ENCODE measurements at regions not wholly inside any gene's neighbourhood (a gene's known extent, or its start where the extent isn't known, plus 50 kb on each side); places are given as distances from the start of the nearest gene placed in this dataset.
A peak's percentile ranks its signal among the peaks of the same experiment; 100 is the strongest.
"Not testable (repeated sequence)": the region's sequence is repeated elsewhere in the genome, so short reads cannot be mapped to it uniquely, and the experiment has no call there.

DNA sequence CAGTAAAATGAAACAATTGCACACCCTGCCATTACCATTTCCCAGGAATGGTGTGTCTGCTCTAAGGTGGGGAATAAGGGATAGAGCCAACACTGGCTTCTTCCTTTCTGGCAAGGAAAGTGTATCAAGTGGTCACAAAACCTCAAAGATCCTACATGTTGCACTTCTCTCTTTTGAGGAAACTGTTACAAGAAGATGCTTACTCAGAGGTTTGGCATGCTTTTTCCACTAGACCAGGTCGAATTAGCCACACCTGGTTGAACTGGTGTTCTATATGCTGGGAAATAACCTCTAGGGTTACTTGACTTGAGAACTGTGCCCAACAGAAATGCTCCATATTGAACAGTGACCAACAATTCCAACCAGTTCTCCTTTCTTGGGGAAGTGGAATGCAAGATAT, 102.9 kb downstream of the LRRN1 start:
- DNase-seq (ENCODE audit: low read depth in 4 of 4, low spot score in 2 of 4): no peak

DNA sequence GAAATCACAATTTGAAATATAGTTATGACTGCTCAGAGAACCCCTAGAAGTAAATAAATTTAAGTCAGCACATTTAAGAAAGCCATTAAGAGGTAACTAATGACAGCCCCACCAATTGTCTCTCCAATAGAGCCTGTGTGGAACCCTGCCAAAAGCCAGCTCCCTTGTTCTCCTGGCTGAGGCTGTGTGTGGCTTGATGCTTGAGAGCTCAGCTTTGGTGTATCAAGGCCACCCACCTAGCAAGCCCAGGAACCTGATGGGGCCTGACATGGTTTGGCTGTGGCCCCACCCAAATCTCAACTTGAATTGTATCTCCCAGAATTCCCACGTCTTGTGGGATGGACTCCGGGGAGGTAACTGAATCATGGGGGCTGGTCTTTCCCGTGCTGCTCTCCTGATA, 106.9 kb downstream of the LRRN1 start:
- DNase-seq (ENCODE audit: low read depth in 4 of 4, low spot score in 2 of 4): no peak

DNA sequence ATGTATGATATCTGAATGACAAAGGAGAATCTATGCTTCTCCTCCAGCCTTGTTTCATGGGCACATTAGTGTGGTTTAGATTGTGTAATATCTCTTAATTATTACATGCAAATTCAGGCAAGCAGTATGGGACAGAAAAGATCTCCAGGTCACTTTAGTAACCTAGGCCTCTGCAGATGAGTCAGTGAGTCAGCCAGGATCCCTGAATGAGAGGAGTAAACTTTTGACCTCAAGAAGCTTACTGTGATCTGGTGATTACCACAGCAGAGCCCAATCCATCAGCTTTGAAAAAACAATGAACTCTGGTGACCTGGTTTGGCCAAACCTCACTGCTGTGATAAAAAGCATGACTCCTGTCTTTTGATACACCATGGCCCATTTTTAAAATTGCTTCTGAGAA, 107.8 kb downstream of the LRRN1 start:
- DNase-seq (ENCODE audit: low read depth in 4 of 4, low spot score in 2 of 4): no peak

DNA sequence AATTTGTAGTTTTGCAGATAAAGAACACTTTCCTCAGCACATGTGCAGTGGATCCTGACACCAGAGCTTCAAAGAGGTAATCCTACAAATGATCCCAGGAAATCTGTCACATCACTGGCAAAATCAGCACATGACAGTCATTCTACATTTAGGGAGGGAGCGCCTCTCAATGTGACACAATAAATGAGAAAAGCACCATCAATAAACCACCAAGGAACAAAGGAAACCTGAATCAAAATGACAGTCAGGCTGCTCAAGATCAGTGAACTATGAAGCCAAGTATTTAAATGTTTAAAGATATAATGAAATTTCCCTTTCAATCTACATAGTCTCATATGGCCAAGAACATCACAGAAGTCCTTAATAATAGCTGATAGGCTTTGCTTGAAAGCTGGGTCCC, 119.5 kb downstream of the LRRN1 start:
- DNase-seq (ENCODE audit: low read depth in 4 of 4, low spot score in 2 of 4): no peak

DNA sequence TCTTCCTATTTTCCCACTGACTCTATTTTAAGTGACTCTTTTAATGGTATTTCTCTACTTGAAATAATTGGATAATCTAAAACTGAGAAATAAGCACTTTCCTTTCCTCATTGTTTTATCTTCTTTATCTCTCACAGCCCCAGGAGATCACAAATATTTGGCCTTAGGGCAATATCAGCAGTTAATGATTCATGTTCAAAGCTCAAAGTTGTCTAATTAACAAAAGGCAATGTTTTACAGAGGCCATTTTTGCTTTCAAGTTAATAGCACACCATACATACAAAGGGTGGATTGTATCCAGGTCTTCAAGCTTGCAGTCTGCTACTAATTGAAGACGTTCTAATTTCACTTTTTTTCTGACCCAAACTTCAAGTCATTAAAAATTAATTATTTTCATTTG, 120.1 kb downstream of the LRRN1 start:
- DNase-seq (ENCODE audit: low read depth in 4 of 4, low spot score in 2 of 4): no peak

DNA sequence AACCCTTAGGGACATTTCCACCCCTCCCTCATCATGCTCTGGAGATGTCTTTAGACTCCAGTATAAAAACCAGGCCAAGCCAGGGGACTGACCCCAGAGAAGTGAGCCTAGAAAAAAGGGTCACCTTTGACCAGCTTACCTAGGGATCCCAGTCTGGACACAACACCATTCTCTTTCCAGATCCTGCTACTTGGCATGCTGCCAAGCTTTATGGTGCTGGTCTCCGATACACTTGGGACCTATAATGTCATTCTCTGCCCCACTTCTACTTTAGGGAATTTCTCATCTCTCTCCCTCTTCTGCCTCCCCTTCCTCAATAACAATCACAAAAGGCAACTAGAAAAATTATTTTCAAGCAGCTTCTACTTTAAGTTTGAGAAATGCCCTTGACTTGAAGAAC, 124.4 kb downstream of the LRRN1 start:
- DNase-seq (ENCODE audit: low read depth in 4 of 4, low spot score in 2 of 4): no peak

DNA sequence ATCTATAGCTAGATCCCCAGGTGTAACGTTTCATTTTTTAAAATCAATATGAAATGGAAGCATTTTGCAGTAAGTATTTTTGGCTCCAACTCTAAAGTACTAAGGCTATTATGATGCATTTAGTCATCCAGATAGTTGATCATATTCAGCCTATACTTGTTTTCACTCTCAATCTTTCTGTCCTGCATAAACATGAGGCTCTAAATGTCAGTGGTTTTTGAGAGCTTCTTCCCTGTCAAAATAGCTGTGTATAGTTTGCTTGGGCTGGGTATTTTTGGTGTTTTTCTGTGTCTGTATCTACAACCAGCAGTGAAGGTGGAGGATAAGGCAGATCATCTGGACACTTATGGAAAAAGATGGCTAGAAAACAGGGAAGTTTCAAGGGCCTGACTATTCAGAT, 128.0 kb downstream of the LRRN1 start:
- no peak for DNase-seq (ENCODE audit: low read depth in 4 of 4, low spot score in 2 of 4)

DNA sequence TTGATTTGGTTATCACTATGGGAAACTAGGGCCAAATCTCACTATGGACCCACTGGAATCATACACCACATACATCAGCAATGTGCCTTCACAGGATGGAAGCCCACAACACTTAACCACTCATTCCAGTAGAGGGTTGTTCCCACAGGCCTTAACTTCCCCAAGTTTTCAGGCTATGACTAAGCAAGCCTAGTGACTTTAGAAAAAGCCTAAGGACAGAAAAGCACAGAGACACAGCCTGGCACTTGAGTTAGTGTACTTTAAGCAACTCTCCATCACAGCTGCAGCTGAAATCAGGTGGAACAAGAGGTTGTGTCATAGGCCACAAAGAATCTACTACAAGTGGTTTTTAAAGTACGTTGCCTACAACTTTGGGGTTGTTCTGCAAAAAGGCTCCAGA, 128.7 kb downstream of the LRRN1 start:
- no peak for DNase-seq (ENCODE audit: low read depth in 4 of 4, low spot score in 2 of 4)

DNA sequence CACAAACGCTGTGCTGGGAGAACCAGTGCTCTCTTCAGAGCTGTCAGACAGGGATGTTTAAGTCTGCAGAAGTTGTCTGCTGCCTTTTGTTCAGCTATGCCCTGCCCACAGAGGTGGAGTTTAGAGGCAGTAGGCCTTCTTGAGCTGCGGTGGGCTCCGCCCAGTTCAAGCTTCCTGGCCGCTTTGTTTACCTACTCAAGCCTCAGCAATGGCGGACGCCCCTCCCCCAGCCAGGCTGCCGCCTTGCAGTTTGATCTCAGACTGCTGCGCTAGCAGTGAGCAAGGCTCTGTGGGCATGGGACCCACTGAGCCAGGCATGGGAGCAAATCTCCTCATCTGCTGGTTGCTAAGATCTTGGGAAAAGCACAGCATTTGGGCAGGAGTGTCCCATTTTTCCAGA, 142.1 kb downstream of the LRRN1 start:
- not testable (repeated sequence) for DNase-seq (ENCODE audit: low read depth in 4 of 4, low spot score in 2 of 4)

DNA sequence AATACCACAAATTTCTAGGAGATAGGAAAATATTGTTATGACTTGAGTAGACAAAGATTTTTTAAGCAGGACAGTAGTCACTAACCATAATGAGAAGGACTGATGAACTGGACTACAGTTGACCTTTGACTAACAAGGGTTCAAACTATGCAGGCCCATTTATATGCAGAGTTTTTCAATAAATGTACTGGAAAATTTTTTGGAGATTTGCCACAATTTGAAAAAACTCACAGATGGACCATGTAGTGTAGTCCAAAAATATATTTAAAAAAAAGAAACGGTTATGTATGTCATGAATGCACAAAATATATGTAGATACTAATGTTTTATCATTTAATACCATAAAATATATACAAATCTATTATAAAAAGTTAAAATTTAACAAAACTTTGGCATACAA, 151.8 kb downstream of the LRRN1 start:
- no peak for DNase-seq (ENCODE audit: low read depth in 4 of 4, low spot score in 2 of 4)

DNA sequence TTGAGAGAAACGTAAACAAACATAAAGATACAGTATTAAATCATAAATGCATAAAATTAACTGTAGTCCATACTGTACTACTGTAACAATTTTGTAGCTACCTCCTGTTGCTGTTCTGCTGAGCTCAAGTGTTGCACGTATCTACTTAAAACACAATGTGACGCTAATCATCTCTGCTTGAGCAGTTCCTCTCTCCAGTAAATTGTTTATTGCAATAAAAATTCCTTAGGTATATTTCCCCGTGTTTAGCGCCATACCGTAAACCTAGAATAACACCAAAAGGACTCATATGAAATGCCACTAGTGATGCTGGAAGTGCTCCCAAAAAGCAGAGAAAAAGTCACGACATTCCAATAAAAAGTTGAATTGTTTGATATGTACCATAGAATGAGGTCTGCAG, 152.3 kb downstream of the LRRN1 start:
- DNase-seq (ENCODE audit: low read depth in 4 of 4, low spot score in 2 of 4): no peak

DNA sequence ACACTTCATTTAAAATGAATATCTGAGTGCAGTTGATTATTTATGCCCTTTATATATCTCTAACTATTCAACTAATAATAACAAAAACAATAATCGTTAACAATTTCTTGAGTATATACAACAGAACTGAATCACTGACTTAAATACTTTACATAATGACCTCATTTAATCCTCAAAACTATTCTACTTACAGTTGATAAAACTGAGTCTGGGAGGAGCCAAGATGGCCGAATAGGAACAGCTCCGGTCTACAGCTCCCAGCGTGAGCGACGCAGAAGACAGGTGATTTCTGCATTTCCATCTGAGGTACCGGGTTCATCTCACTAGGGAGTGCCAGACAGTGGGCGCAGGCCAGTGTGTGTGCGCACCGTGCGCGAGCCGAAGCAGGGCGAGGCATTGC, 163.6 kb downstream of the LRRN1 start:
- DNase-seq (ENCODE audit: low read depth in 4 of 4, low spot score in 2 of 4): not testable (repeated sequence)

DNA sequence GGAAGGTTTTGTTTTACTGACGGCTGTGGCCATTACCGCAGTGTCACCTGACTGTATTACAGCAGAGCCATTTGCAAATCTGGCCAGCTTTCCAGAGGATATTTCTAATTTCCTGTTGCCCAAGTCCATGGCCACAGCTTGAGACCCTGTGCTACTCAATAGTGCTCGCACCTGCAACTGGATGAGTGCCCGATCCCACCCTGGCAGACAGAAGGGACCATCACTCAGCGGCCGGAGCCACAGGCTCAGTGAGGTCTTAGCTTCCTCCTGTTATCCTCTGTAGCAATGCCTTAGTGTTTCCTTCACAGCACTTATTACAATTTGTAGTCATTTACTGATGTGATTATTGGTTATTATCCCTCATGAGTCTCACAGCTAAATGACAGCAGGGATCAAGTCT, 184.8 kb downstream of the LRRN1 start:
- no peak for DNase-seq (ENCODE audit: low read depth in 4 of 4, low spot score in 2 of 4)

DNA sequence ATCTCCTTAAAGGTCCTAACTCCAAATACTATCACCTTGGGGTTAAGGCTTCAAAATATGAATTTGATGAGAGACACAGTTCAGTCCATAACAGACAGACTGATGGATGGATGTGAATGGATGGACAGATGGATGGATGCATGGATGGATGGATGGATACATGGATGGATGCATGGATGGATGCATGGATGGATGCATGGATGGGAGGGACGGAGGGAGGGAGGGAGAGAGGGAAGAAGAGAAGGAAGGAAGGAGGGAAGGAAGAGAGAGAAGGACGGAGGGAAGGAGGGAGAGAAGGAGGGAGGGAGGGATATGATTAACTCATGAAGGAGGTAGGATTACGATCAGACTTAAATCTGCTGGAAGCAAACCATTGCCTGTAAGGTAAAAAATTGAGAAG, 192.4 kb downstream of the LRRN1 start:
- DNase-seq (ENCODE audit: low read depth in 4 of 4, low spot score in 2 of 4): no peak

DNA sequence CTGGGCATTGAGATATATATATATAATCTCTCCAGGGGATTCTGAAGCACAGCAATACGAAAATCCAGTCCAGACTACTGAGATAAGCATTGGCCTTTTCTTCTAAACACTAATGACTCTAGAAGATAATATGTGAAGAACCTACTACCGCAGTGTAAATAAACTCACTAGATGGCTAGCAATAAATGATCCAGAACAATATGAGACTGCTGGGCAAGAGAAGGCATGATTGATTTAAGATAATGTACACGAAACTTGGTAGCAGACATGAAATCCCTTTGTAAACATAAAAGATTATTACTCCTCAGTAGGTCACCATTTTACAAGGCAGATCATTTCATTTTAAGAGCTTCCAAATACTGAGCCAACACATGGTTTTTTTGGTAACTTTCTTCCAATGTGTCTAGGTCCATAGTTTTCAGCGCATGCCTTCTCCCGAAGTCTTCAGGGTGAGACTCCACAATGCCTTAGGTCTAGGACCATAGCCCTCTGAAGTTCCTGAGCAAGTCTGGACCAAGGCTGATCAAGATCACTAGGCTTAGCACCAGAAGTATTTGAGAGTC, 193.2 kb downstream of the LRRN1 start:
- DNase-seq (ENCODE audit: low read depth in 4 of 4, low spot score in 2 of 4): no peak

DNA sequence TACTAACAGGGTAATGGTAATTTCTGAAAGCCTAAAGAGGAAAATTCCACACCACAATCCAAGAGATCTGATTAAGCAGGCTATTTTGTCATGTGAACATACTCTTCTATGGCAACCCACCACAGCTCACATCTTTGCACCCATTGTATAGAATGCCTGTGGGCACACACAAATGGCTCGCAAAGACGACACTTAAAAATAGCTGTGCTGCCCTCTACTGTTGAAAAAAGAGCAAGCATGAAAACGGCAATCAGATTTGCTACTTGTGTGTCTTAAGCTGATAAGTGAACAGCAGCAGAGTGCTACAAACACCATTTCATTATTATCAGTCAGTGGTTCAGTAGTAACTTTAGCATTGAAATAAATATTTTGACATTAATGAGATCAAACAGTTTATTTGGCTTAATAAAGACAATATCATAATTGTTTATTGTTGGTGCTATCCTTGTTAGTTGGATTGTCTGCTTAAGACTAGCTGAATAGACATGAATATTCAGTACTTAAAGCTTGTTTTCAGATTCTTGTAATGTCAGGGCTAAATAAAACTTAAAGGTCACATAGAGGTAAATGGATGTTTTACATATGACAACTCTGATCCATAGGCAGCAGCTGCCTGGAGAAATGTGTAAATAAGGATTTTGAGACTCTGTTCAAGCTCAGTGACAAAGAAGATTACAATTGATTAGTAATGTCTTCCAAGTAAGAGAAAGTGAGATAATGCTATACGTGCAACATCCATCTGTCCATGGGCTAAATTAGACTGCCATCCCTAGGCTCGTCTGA, 199.1 kb downstream of the LRRN1 start:
- peak in 3 of 4 donors; percentile 7 to 24 (median 16) for DNase-seq (ENCODE audit: low read depth in 4 of 4, low spot score in 2 of 4)

DNA sequence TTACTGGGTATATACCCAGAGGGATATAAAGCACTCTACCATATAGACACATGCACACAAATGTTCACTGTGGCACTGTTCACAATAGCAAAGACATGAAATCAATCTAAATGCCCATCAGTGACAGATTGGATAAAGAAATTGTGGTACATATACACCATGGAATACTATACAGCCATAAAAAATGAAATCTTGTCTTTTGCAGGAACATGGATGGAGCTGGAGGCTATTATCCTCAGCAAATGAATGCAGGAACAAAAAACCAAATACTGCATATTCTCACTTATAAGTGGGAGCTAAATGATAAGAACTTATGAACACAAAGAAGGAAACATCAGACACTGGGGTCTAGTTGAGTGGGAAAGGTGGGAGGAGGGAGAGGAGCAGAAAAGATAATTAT, 200.1 kb downstream of the LRRN1 start:
- not testable (repeated sequence) for DNase-seq (ENCODE audit: low read depth in 4 of 4, low spot score in 2 of 4)

DNA sequence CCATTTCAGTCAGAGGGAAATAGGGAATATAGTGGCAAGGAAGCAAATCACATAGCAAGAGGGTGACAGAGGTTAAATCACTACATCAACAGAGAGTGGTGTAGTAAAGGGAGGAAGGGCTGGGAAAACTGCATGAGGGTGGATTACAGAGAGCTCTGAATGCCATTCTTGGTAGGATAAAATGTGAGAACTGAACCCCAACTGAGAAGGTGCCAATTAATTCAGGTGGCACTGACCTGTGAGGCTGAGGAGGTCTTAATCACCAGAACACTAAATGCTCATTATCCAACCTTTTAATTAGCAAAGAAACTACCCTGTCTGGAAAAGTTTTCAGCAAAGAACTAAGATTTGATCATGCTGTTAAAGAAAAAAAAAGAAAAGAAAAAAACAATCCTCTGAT, 202.7 kb downstream of the LRRN1 start:
- no peak for DNase-seq (ENCODE audit: low read depth in 4 of 4, low spot score in 2 of 4)

DNA sequence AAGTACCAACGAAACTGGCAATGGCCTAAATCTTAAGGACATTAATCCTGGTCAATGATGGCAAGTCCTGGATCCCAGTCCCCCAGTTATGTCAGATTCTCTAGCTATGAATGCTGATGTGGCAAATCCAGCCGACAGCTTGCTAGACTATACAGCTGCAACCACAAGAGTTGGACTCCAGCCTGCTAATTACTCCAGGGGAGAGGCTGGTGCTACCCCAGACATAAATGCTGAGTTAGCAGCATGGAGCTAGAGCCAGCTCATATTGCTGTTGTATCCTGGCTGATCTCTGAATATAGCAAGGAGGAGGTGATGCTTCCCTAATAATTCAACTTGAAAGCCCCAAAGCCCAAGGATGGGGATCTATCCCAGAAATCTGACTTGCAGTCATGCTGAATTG, 207.1 kb downstream of the LRRN1 start:
- DNase-seq (ENCODE audit: low read depth in 4 of 4, low spot score in 2 of 4): no peak

DNA sequence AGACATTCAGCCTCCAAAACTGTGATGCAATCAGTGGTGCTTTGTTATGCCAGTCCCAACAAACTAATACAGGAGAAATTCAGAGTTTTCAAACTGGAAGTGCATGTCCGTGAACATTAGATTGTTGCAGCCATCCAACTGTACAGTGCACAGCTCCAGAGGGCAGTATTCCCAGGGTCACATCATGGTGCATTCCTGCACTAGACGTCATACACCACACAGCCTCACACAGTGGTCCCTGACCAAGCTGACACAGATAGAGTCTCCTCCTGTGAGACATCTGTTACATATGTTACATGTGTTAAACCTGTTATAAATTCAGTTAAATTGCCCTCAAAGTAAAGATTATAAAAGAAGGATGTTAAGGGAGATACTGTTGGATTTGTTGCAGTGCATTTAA, 209.0 kb downstream of the LRRN1 start:
- no peak for DNase-seq (ENCODE audit: low read depth in 4 of 4, low spot score in 2 of 4)

DNA sequence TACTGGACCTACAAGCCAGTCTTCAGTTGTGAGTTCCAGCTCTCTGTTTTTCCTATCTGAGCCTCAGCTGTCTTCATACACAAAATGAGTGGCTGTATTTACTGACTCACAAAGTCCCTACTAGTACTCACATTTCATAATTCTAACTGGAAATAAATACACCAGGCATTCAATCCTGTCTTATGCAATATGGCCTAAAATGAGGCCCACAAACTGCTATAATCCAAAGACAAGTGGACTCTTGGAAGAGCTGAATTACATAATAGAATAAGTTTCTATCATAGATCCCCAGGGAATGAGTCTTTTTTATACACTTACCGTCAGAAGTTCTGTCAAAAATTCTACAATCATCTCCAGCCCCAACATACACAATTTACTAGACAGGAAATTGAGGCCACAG, 211.9 kb downstream of the LRRN1 start:
- DNase-seq (ENCODE audit: low read depth in 4 of 4, low spot score in 2 of 4): no peak

DNA sequence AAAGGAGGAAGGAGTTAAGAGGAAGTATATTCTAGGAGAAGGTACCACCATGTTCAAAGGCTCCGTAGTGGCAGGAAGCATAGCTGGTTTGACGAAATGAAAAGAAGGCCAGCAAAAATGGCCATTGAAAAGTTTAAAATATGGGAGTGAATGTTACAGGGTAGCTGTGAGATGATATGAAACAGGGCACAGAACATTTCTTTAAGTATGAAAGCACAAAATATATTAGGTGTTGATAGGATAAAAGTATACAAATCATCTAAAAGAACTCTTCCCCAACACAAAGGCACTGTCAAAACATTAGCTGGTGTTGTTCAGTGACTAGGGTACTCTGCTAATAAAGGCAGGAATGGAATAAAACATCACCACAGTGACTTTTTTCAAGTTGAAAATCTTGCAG, 216.2 kb downstream of the LRRN1 start:
- DNase-seq (ENCODE audit: low read depth in 4 of 4, low spot score in 2 of 4): no peak

DNA sequence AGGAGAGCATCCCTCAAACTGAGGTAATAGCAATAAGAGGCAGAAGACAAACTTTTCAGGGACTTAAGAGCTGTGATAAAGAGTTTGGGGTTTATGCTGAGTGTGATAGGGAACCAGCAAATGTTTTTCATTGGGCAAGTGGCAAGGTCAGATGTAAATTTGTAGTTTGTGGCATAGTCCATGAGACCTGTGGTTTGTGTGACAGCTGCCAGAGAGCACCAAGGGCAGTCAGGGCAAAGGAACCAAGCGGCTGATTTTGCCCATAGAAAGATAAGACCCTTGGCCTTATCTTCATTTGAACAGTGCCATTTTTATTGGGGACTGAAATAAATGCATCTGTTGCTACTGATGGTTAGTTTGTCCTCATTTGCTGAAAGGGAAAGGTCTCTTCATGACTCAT, 220.3 kb downstream of the LRRN1 start:
- no peak for DNase-seq (ENCODE audit: low read depth in 4 of 4, low spot score in 2 of 4)

Data from left renal cortex interstitium (tissue), 4 donors.